ENCODE measurements at regions not wholly inside any gene's neighbourhood (a gene's known extent, or its start where the extent isn't known, plus 50 kb on each side); places are given as distances from the start of the nearest gene placed in this dataset.
A peak's percentile ranks its signal among the peaks of the same experiment; 100 is the strongest.

- no peak for DNase-seq
Observed at GRCh38 chr6:8213995-8214394, 111.6 kb upstream of the EEF1E1 start.

- DNase-seq = no peak
Observed at GRCh38 chr6:8212720-8213434, 110.5 kb upstream of the EEF1E1 start.

- DNase-seq = no peak
Observed at GRCh38 chr6:8207869-8208191, 105.5 kb upstream of the EEF1E1 start.

DNA sequence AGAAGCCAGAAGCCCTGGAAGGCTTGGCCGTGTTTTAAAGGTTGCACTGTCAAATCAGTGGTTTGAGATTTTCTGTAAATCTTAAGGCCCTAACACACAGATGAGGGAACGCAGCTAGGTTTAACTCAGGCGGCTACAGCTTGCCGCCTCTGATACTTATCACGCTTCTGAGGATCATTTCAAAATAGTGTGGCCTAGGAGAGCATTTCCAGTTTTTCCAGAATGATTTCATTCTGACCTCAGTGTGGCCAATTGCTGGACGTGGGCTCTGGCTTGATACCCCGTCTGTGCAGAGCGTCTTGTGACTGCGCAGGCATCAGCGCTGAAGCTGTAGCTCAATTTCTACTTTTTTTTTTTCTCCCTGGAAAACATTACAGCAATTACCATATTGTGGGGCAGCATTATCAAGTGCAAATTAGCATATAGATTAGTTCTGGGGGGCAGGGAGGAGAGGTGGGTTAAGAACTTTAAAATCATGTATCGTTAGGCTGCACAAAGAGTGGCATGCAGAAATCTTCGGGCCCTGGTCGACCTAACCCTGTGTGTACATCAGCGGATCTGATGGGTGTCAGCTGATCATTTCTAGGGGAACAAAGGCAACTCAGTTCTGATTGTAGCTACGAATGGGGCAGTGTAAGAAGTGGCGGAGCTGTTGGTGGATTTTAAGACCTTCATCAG, 105.0 kb upstream of the EEF1E1 start:
- DNase-seq = no peak

- no peak for DNase-seq
Observed at GRCh38 chr6:8203337-8203736, 101.0 kb upstream of the EEF1E1 start.

GRCh38 chr6:8201679-8202078, 99.3 kb upstream of the EEF1E1 start:
- DNase-seq = no peak

DNA sequence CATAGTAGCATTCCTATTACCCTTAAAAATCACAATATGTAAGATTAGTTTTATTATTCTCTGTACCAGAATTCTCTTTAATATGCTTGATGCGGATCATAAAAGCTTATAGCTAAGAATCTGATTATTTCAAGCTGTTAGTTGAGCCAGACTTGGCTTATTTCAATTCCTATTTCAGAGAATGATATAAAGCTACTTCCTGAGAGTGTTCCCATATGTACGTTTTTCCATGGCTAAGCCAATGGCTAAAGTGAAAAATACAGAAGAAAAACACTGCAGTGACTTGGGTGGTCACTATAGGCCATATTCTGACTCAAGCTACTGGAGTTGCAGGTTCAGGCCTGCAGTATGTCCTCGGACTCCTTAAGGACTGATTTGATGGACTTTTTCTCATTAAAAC, 97.9 kb upstream of the EEF1E1 start:
- DNase-seq = no peak

DNA sequence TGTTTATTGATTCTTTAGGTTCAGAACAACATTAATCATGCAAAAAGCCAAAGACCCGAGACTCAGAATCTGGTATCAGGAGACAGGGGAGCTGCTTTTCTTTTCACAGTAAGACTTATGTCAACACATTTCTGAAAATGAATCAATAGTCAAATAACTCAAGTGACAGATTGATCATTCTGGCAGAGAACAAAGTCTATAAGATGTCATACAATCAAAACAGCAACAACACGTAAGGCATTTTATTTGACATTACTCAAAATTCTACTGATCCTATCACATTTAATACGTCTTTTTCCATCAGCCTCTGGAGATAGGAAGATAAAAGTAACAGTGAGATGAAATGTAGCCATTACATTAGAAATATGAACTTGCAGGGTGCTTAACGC, 93.4 kb upstream of the EEF1E1 start:
- DNase-seq = no peak

DNA sequence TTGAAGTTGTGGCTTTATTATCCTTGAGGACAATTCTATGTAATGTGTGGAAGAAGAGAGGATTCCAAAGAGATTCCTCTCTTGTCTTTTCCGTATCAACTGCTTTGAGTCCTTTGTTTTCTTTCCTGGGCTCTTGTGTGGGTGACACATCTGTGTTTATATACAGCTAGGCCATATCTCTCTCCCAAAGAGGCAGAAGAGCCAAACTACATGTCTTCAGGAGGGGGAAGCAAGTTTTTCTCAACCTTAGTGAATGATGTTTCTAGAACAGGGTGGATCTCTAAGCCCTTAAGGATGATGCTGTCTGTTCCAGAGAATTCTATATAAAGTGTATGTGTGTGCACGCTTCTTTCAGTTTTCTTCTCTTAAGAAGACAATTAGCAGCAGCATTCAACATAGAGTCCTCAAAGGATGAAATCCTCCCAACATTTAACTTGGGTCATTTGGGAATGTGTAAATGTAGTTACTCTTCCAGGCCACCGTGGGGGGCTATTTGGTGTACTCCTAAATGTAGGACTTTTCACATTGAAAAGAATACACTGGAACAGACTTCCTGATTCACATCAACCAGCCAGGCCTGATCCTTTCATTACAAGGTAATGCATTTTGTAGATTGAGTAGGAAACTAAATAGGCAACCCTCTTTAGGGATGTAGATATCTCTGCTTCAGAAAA, 92.8 kb upstream of the EEF1E1 start:
- peak in 2 of 4 experiments; percentile 7 to 16 for DNase-seq

GRCh38 chr6:8194490-8194889, 92.1 kb upstream of the EEF1E1 start:
- DNase-seq = no peak

- DNase-seq = no peak
Observed at GRCh38 chr6:8193541-8193940, 91.2 kb upstream of the EEF1E1 start.

DNA sequence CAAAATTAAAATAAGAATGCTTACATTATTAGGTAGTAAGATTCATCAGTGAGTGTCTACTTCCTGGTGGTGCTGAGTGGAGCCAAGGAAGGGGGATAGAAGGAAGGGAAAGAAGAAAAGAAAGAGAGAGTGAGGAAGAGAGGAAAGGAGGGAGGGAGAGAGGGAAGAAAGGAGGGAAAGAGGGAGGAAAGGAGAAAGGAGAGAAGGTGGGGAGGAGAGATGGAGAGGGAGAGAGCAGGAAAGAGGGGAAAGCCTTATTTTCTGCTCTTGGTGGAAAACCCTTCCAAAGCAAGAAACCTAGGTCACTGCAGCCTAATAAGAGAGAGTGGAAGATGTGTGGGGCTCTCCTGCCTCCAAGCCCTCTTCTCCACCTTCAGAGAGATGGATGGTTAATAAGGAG, 90.2 kb upstream of the EEF1E1 start:
- no peak for DNase-seq

DNA sequence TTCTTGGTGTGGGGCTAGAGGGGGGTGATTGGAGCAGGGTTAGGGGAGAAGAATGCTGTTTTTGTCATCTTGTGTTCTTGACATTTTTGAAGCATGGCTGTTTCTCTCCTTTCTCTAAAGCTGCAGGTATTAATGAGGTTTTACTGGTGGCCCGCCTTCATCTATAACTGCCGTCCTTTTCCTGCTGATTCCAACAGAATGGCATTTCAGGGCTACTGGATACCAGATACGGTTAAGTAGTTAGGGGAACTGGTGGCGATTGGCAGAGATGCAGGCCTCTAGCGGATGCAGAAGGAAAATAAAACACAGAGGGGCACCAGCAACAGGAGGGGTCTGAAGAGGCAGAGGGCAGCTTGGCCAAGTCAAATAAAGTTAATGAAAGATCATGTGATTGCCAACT, 89.7 kb upstream of the EEF1E1 start:
- no peak for DNase-seq

- no peak for DNase-seq
Observed at GRCh38 chr6:8191629-8192028, 89.3 kb upstream of the EEF1E1 start.

GRCh38 chr6:8187209-8187608, 84.9 kb upstream of the EEF1E1 start:
- DNase-seq = no peak

GRCh38 chr6:8182902-8183665, 80.7 kb upstream of the EEF1E1 start:
- no peak for DNase-seq

DNA sequence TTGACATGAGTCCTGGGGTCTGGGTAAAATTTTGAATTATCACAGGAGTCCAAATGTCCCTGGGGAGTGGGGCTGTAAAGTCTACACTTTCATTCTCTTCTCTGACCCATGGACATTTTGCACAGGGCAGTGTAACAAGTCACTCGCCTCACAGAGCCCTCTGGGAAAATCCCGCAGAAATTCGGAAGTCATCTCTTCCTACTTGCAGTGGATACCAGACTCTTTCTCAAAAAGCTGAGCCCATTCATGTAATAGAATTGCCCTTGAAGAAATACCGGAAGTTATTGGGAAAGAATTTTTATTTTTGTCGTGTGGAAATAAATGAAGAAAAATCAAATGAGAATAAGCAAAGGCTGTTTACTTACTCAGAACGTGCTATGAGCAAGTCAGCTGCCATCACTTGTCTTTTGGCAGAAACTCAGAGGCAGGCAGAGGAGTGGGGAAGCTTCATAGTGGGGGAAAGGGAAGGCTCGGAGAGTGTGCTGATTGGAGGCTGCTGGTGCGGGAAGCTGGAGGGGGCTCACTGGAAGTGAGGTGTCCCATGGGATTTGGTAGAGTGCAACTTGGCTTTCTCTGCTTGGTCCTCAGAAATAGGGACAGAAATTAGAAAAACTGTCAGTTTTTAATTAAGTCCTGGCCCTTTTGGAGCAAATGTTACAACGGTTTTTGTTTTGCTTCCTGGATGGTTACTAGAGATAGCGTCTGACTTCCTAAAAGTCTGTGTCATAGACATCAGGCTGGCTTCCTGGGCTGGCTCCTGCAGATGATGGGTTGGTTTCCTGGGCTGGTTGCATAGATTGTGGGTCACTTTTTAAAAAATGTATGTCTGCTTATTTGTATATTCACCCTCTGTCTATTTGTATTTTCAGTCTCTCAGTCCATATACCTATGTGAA, 79.8 kb upstream of the EEF1E1 start:
- peak in 3 of 4 experiments; percentile 14 to 41 (median 34) for DNase-seq

GRCh38 chr6:8181160-8181881, 79.0 kb upstream of the EEF1E1 start:
- peak; percentile 19 to 53 (median 40) for DNase-seq

GRCh38 chr6:8180327-8181159, 78.2 kb upstream of the EEF1E1 start:
- no peak for DNase-seq

DNA sequence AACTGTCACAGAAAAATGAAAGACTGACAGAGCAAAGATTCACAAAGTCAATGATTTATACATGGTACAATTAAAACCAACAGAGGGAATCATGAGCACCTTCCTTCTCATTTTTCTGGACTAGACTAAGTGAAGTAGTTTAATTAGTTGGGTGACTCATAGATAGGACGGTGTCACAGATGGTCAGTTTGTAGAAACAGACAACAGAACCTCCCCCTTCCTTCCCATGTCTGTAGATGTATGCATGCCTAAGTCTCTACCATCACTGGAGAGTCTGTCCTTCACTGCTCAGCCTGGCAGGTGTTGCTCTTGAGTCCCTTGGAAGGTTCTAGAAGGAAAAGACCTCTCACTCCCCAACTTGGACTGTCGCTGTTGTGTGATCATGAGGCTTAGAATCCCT, 75.4 kb upstream of the EEF1E1 start:
- no peak for DNase-seq

Data from suppressor macrophage (primary cell).